GM19467 (cell line): ENCODE measurements at regions not wholly inside any gene's neighbourhood (a gene's known extent, or its start where the extent isn't known, plus 50 kb on each side); places are given as distances from the start of the nearest gene placed in this dataset.

Source experiments
- ATAC-seq: cut with Tn5 transposase; IDR thresholded peaks from one replicate; pipeline ENCODE4 v1.9.1; 2021; ENCODE audit warnings: mild to moderate bottlenecking, moderate library complexity; ENCODE audit not compliant: unreplicated experiment

DNA sequence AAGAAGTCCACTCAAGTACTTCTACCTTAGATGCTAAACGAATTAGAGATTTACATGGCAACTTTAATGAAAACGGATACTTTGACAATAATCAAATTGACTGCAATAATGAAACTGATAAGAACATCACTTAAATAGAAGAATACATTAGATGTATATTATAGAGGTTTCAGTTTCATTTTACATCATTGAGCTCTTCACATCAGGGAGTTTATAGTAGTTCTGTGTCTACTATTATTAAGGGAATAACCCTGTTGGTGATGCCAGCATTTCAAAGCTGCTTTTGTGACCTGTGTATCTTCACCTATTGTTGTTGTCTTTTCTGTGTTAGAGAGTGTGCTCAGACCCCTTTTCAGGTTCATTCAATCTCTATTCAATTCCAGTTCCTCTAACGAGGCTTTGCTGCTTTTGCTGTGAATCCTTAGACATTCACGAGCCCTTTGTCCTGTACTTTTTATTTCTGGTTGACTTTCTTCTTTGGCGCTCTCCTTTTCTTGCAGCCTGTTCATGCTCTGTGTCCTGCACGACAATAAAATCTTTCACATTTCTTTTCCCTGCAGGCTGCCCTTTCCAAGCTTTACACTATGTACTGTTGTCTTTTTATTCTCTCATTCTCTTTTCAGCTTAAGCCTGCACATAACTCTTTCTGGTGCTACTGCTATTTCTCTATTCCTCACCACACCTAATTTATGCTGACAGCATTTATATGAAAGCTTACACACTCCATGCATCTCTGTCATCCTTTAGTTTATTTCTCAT lies 232.1 kb downstream of the CPE start:
- no peak for ATAC-seq

DNA sequence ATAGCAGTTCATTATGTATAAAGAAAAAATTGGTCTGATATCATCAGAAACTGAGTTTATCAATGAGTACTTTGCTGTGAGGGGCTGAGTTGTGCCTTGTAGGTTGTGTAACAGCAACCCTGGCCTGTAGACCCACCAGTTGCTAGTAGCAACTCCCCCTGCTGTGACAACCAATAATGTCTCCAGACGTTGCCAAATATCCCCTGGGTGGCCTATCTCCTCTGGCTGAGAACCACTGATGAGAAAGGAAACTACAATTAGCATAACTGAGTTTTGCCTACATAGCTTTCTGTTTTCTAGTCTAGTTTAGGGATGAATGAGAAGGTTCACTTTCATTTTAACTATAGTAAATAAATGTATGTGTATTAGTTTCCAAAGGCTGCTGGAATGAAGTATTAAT lies 234.1 kb downstream of the CPE start:
- peak; percentile 96 for ATAC-seq

DNA sequence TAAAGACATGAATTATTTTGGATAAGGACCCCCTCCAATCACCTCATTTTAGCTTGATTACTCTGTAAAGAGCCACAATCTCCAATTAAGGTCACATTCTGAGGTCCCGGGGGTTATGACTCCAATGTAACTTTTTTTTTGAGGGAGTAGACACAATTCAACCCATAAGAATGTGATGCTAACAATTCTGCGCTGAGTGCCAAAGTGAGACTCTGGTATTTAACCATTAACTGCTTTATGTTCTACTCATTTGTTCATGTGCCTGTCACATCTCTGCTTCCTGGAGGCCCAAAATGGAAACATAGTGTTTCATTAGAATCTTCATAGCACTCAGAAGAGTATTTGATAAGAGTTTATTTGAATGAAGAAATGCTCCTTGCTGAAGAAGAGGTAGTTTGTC lies 234.8 kb downstream of the CPE start:
- ATAC-seq, result no peak

DNA sequence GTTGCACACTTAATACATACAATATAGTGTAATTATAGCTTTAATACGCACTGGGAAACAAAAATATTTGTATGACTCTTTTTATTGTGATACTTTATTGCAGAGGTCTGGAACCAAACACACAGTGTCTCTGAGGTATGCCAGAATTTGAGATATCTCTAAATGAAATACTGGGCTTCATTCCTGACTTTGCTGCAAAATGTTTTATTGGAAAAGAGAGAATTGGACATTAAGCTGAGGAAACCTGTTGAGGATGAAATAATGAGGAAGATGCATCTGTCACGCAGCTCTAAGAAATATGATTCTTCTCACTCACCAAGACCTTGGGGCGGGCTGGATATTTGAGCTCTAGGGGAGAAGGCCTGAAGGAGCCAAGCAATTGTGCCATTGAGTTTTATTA lies 242.1 kb downstream of the CPE start:
- ATAC-seq, result no peak

DNA sequence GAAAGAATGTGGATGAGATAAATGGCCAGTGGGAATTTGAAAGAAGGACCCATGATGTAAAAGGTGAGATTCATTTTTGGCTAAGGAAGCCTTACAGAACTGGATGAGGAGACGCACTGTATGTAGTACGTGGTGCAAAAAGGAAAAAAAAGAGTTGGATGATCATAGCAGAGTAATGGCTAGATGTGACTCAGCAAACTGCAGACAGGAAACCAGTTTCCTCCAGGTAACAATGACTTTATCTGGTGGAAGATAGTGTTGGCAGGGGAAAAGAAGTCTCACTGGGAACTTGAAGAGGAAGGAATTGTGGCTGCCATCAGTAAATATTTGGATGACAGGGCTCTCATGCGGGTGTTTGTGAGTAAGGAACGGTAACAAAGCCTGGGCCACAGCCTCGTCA lies 243.2 kb downstream of the CPE start:
- ATAC-seq, result no peak

DNA sequence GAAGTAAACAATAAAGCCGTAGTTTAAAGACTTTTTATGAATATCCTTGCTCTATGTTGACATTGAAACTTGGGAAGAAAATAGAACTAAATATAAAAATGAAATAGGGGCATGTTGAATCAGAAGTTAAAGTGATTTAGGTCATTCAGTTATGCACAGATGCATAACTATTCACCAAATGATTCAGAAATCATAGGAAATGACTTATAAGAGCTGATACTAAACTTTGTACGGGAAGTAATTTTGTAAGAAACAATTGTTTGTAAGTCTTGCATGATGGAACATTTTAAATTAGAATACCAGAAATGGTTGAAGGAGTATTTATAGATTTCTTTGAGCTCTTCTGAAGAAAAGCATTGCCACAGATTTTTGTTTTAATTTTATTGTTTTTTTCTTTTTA lies 246.5 kb downstream of the CPE start:
- no peak for ATAC-seq

DNA sequence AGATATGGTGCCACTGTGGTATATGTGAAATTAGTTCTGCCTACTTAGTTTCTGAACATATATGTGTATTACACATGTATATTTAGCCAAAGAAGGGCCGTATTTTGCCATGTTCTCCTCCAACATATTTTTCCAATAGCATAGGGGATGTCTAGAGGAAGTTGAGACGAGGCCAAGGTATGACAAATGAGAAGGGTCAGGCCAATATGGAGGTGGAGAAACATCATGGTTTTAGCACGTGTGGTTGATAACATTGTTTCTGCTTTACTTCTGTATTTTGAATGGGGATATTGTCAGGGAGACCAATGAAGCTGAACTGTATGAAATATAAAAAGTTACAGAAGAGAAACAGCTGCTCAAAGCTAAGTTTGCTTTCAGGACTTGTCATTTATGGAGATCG lies 246.7 kb upstream of the TLL1 start:
- ATAC-seq, result no peak

DNA sequence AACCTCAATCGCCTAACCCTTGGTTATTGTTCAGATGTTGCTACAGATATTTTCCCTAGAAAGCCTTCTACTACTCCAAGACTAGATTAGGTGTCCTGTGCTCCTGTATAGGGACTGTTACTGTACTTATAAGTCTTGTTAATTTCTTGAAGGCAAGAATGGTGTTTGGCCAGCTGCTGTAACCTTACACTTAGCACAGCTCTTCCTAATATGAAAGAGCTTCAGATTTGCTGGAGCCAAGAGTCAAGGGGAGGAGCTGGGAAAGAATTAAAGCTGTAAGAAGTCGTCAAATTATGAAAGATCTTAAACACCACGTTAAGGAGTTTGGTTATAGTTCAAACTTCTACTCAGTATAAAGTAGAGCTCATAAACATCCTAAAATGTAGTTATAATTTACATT lies 245.9 kb upstream of the TLL1 start:
- no peak for ATAC-seq

DNA sequence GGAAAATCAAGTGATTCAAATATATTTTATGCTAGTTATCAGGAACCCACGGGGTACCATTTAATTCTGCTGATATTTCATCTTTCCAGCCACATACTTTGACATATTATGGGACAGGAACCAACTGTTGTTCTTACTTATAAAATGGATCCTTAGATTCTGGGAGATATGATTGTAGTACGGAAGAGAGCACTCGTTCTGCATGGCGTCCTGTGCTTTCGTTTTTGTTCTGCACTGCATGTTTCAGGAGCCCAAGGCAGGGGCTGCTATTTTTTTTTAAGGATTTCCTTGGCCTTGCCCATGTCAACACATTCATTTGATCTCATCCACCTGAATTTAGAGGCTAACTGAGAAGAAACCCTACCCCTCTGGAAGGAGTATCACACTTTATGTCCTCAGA lies 245.5 kb upstream of the TLL1 start:
- ATAC-seq, result no peak

DNA sequence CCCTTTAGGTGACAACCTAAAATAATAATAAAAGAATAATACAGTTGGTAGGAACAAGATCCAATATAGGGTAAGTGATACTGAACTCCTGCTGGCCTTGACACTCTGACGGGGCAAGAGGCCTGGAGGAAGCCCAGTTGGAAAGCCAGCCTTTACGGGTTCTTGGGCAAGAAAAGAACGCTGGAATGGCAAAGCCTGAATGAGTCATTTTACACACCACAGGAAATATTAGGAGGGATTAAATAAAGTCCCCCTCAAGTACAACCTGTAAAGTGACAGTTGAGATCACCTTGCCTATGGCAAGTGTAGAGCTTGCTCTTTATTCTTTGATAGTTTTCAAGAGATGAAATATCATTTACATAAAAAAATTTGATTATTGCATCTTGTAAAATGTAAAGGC lies 244.5 kb upstream of the TLL1 start:
- ATAC-seq, result no peak

DNA sequence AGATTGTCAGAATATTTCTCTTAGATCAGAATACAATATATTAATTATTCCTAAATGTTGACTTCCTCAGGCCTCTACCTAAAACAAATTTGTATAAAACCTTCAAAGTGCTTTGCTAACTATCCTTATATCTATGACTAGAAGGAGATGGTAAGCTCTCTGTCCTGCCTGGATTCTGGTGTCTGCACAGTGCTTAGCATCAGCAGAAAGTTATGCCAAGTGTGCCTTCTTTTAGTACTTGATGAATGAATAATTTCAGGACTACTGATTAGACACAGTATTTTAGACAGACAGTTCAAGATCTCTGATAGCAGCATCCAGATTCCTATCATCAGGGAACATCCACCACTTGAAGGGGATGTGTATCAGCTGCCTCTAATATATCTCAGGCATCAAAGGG lies 242.4 kb upstream of the TLL1 start:
- no peak for ATAC-seq

DNA sequence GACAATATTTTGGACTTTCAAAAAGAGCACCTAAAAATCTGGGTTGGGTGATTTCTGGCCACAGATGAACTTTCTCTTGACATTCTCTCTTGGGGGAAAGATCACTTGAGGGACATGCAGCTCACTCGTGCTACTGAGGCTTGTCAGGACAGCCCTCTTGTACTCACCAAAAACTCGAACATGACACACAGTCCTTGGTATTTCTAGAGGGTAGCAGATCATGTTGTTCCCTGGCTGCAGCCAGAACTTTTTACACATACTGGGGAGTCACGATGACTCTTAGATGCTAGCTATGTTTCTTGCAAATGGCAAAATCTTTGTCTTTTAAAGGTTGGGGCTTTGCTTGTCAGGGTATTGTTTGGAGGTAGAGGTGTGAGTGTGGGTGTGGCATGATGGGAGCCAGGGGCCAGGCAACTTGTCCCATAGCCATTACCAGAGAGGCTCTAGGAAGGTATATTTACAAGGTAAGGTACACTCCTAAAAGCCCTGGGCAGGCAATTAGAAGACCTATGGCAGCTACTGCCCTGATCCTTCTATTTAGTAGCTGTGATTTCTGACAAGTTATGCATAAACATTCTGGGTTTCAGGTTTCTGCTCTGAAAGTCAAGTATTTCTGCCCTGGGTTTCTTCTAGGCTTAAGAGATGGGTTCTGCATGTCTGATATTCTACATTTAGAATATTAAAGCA lies 241.7 kb upstream of the TLL1 start:
- no peak for ATAC-seq

DNA sequence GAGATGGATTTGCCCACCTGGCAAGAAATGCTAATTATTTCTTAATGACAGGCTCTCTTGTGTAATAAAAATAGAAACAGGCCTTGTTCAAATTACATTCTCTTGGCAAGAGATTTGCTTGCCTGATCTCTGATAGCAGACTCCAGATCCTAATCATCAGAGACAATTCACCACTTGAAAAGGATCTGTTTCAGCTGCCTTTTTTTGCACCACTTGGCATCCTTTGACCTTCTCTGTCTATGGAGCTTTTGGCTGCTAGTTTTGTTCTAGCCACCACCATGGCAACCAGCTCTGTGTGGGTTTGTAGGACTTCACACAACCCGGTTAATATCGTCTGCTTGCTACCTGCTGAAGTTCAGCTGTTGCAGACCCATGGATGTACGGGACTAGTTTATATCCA lies 241.1 kb upstream of the TLL1 start:
- no peak for ATAC-seq

DNA sequence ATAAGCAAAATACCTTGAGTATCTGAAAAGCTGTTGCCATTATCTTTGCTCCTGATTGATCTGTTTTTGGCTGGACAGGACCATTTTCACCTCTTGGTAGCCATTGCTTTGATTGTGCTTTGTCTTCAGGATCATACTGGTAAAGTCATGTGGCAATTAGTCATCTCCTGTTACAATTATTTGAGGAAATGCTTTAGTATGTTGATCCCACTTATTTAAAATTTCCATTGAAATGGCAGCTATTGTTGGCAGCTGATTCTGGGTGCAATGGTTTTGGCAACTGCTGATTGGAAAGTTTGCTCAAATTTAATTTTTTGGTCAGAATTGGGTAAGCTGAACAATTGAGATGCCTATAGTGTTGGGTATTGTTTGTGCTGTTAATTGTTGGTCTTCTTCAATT lies 238.3 kb upstream of the TLL1 start:
- no peak for ATAC-seq

DNA sequence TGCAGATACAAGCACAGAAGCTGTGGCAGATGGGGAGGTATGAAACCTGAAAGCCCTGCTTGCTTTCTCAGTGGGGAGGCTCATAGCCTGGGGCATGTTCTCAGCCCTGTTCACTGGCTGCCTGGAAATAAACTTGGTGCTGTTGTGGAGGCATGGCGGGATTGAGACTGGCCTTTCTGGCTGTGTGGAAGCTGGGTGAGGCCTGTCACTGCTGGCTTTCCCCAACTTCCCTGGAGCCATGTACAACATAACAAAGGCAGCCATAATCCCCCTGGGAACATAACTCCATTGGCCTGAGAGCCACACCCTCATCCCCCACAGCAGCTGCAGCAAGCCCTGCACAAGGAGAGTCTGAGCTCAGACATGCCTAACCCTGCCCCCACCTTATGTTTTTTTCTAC lies 237.7 kb upstream of the TLL1 start:
- no peak for ATAC-seq

DNA sequence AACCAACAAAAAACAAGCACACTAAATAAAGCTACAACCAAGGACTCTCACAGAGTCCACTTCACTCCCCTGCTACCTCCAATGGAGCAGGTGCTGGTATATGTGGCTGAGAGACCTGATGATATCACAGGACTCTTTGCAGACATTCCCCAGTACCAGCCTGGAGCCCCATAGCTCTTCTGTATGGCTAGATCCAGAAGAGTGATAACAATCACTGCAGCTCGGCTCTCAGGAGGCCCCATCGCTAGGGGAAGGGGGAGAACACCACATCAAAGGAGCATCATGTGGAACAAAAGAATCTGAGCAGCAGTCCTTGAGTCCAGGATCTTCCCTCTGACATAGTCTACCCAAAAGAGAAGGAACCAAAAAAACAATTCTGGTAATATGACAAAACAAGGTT lies 237.1 kb upstream of the TLL1 start:
- no peak for ATAC-seq

DNA sequence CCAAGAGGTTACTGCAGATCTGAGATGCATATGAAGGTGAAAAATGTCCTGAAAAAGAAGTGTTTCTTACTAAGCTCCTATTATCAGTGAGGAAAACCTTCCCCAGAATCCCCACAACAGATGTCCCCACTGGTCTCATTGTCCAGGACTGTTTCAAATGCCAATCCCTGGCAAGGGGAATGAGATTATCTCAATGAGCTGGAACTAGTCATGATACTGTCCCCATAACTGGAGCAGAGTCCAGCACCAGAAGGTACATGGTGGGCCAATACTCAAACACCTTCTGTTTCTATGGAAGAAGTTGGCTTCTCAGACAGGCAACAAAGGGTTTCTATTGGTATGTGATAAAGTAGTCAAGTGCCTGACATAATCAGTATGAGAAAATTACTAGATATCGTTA lies 221.1 kb upstream of the TLL1 start:
- no peak for ATAC-seq

DNA sequence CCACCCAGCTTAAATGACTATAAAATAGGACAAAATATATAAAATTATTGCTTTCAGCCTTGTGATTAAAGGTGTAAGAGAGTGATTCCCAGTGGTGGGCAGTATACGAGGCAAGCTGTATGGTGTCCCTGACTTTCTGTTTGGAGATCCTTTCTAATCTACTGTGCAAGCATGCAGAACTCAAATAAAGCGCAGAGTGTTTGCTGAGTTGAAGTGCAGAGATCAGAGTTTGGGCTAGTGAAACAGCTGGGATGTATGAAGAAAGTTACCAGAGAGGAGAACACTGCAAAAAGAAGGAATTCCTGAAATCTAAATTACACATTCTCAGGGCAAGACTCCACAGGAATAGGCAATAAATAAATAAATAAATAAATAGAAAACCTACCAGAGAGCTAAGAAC lies 218.5 kb upstream of the TLL1 start:
- ATAC-seq, result no peak

DNA sequence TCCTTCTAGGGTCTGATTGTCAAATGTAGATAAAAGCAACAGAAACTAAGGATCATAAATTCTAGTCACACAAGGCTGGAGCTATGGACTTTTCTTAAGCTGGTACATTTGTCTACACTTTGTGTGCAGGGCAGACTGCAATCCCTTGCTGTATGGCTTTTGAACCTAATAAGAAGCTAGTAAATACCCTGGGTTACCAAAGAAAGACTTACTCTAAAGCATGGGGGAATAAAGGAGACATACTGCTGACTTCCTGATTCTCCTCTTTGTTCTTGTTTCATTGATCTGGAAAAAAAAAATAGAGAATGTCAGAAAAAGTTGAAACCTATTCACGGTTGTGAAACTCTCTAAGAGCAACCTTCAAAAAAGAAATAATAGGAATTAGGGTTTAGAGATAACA lies 216.6 kb upstream of the TLL1 start:
- ATAC-seq, result no peak

DNA sequence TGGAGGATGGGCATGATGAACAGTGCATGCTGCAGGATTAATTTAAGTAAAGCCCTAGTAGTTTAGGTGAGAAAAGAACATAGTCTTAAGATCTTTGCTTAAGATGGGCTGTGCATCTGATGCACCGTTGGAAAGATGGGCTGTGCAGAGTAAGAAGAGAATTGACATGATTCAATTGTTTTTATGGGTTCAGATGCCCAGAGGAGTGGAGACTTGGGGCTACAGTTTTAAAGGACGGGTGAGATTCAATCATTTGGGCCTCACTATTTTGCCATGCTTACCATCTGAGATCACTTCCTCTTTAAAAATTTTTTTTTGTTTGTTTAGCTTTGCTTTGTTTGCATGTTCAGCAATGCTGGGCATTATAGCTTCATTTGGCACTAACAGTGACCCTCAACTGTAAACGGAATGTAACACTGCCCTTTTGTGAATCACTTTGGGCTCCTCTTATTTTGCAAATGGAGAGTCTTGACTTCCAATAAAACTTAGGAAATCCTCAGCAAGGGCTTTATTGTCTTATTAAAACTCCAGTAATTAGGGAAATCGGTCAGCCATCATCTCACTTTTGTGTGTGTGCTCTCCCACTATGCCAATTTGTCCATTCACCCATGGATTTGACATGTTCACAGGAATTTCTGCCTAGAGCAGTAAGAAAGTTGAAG lies 216.1 kb upstream of the TLL1 start:
- ATAC-seq, result no peak

DNA sequence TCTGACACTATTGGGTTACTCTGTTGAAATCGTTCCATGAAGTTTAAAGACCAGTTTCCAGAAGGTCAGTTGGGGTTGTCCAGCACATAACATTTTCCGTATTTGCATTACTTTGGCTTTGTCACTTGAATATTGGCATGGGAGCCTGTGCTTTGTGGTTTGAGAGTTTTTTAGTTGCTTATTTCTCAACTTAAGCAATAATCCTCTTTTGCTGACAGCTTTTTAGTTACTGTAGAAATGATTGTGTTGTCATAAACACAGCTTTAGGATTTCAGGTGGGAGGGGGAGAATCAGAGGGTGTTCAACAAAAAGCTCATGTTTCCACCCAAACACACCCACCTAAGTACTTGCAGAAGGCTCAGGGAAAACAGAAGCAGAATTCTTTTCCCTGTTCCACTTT lies 210.7 kb upstream of the TLL1 start:
- no peak for ATAC-seq

DNA sequence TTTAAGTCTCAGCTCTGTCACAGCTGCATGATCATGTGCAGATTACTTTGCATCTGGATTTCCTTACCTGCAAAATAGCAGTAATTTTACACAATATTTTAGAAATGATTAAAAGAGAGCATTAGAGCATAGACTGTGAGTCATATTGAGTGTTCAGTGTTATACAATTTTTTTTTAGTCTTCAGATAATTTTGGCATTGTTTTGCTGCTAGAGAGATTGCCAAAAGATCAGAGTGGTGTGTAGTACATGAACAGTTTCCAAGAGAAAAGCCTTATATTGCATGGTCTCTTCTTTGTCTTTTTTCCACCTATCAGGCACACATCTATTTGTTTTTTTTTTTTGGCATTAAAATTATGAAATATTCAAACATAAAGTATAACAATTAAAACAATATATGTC lies 209.6 kb upstream of the TLL1 start:
- no peak for ATAC-seq
